WERI-Rb-1 (cell line): ENCODE measurements at regions not wholly inside any gene's neighbourhood (a gene's known extent, or its start where the extent isn't known, plus 50 kb on each side); places are given as distances from the start of the nearest gene placed in this dataset.

Source experiments
- DNase-seq: peaks from one replicate; pipeline ENCODE4 v3.0.0-alpha.2; 2020
- H3K27ac ChIP-seq: fragments of 250-450 bp; sonication (Bioruptor Pico); 2 replicates; pipeline ENCODE4 v1.5.1; 2020; ENCODE audit warnings: mild to moderate bottlenecking, moderate library complexity
- H3K27me3 ChIP-seq: fragments of 250-450 bp; sonication (Bioruptor Pico); 2 replicates; pipeline ENCODE4 v1.5.1; 2021; ENCODE audit warnings: mild to moderate bottlenecking, low read depth, moderate library complexity; ENCODE audit not compliant: insufficient read depth, severe bottlenecking
- H3K36me3 ChIP-seq: fragments of 250-450 bp; sonication (Bioruptor Pico); 2 replicates; pipeline ENCODE4 v1.5.1; 2020; ENCODE audit warnings: mild to moderate bottlenecking, moderate library complexity
- H3K4me3 ChIP-seq: 2 replicates; pipeline ENCODE4 v1.5.1; 2011; ENCODE audit warnings: low read depth, mild to moderate bottlenecking, control low read depth, low read length
- H3K9me3 ChIP-seq: fragments of 250-450 bp; sonication (Bioruptor Pico); 2 replicates; pipeline ENCODE4 v1.5.1; 2021; ENCODE audit warnings: mild to moderate bottlenecking, moderate library complexity; ENCODE audit not compliant: severe bottlenecking
- TF ChIP-seq, protein P1 (sequence below): IDR thresholded peaks from 2 replicates; pipeline ENCODE4 v1.5.1; 2011; ENCODE audit warnings: low read depth, mild to moderate bottlenecking, control low read depth, inconsistent platforms, low read length

DNA sequence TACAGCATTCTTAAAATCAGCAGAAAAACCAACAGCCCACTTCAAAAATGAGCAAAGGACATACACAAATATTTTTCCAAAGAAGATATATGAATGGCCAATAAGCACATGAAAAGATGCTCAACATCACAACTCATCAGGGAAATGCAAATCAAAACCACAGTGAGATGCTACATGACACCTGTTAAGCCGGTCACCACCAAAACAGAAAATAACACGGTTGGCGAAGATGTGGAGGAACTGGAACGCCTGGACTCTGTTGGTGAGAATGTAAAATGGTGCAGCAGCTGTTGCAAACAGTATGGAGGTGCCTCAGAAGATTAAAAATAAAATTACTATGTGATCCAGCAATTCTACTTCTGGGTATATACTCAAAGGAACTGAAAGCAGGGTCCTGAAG, 184.8 kb downstream of the INHBB start:
- Histone ChIP-seq H3K27me3 (no peaks in the 10 kb centered on the region), H3K9me3 (peaks cover 3% of the 10 kb centered on the region), H3K4me3 (no peak overlapping the region), H3K36me3 (no peaks in the 10 kb centered on the region), H3K27ac (no peak overlapping the region)
- TF ChIP-seq, protein P1, sequence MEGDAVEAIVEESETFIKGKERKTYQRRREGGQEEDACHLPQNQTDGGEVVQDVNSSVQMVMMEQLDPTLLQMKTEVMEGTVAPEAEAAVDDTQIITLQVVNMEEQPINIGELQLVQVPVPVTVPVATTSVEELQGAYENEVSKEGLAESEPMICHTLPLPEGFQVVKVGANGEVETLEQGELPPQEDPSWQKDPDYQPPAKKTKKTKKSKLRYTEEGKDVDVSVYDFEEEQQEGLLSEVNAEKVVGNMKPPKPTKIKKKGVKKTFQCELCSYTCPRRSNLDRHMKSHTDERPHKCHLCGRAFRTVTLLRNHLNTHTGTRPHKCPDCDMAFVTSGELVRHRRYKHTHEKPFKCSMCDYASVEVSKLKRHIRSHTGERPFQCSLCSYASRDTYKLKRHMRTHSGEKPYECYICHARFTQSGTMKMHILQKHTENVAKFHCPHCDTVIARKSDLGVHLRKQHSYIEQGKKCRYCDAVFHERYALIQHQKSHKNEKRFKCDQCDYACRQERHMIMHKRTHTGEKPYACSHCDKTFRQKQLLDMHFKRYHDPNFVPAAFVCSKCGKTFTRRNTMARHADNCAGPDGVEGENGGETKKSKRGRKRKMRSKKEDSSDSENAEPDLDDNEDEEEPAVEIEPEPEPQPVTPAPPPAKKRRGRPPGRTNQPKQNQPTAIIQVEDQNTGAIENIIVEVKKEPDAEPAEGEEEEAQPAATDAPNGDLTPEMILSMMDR: no peak
- DNase-seq: no peak

DNA sequence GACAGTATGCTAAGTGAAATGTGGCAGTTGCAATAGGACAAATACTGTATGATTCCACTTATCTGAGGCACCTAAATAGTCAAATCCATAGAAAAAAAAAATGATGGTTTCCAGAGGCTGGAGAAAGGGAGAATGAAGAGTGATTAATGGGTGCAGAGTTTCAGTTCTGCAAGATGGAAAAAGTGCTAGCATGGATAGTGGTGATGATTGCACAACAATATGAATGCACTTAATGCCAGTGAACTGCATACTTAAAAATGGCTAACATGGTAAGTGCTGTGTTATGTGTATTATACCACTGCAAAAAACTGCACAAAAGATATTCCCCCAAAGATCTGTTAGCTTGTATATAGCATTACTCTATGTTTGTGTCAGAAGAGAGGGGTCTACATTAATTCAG, 185.4 kb downstream of the INHBB start:
- Histone ChIP-seq H3K4me3 (no peak overlapping the region), H3K27me3 (no peaks in the 10 kb centered on the region), H3K36me3 (no peaks in the 10 kb centered on the region)

DNA sequence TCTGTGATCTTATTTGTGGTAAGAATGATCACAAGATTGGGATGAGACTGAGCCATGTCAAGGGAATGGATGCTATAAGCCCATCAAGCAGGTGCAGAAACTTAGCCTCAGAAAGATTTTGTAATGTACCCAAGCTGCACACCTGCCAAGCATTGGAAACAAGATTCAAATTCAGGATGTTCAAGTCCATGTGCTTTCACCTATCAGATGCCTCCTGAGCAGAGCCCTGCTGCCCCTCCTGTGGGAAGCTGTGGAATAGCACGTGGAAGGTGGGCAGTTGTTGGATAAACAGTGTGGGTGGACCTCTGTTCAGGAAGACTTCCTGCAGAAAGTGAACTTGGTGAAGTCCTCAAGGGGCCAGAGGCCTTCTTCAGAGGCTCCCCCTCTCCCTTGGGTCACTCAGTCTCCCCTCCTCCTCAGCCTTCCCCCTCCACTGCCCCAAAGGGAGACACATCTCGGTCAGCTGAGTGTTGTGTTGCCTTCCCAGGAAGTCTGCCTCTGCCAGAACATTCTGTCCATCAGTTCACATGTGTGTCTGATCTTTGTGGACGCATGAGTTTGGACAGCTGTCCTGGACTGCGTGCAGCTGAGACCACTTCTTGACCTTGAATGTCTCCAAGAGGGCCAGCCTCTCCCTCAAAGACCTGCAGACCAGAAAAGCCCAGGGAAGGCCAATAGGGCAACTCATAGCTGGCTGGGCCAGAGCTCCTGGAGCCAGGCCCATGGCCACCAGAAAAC, 186.1 kb downstream of the INHBB start:
- peaks cover 3% of the 10 kb centered on the region for H3K9me3 ChIP-seq
- H3K27ac ChIP-seq: no peak overlapping the region
- H3K27me3 ChIP-seq: no peaks in the 10 kb centered on the region
- no peak for DNase-seq
- TF ChIP-seq, protein P1: peak; percentile 31
- H3K36me3 ChIP-seq: no peaks in the 10 kb centered on the region
- no peak overlapping the region for H3K4me3 ChIP-seq

More for the DNA sequence above, 185.4 kb downstream of the INHBB start:
- Histone ChIP-seq H3K9me3 (peaks cover 3% of the 10 kb centered on the region), H3K27ac (no peak overlapping the region)
- no peak for DNase-seq
- TF ChIP-seq, protein P1: no peak

DNA sequence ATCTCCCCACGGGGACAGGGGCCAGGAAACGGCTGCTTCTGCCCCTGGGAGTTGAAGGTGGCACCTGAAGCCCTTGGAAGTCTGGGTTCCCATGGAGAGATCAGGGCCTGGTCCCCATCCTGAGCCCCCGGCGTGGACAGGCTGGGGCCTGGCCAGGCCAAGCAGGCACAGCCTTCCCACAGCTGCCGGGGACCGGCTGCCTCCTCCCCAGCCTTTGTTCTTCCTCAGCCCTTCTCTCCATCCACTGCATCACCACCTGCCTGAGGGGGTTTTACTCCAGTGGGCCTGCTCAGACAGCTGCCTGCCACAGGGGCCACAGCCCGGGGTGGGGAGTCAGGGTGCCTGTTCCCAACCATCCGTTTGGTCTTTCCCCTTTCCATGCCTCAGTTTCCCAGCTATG, 187.7 kb downstream of the INHBB start:
- TF ChIP-seq, protein P1: no peak
- Histone ChIP-seq H3K27ac (no peak overlapping the region), H3K36me3 (no peaks in the 10 kb centered on the region), H3K9me3 (peaks cover 3% of the 10 kb centered on the region), H3K27me3 (no peaks in the 10 kb centered on the region), H3K4me3 (no peak overlapping the region)
- DNase-seq: no peak

DNA sequence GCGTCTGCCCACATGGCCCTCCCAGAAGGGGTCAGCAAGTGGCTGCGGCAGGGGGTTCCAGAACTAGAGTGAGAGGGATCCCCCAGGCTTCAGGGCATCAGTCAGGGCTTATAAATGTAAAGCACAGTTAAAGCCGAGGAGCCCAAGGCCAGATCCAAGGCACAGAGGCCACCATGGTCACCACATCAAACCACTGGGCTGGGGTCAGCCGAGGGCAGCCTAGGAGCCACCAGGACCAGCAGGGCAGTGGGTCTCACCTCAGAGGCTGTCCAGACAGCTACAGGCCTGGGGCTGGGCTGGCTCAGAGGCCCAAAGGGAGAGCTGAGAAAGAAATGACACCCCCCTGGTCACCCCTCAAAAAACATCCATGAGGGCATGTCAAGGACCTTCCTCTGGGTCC, 188.5 kb downstream of the INHBB start:
- peaks cover 3% of the 10 kb centered on the region for H3K9me3 ChIP-seq
- H3K27ac ChIP-seq: no peak overlapping the region
- H3K36me3 ChIP-seq: no peaks in the 10 kb centered on the region
- H3K27me3 ChIP-seq: no peaks in the 10 kb centered on the region
- no peak for DNase-seq
- TF ChIP-seq, protein P1: no peak
- no peak overlapping the region for H3K4me3 ChIP-seq

DNA sequence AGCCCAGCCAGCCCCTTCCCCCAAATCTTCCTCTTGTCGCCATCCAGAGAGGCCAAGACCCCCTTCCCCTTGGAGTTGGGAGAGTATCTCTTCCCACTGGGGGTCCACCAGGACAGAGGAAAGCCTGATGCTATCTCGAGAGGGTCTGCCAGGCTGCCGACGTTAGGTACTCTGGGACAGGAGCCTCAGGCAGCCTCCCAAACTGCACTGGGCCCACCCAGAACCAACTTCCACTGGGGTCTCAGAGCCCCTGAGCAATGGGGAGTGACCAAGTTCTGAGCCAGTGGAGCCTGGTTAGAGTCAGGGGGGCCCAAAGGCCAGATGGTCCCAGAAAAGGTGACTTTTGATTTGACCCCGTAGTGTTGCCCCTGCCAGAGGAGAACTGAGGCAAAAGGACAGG, 189.1 kb downstream of the INHBB start:
- H3K9me3 ChIP-seq: peaks cover 3% of the 10 kb centered on the region
- H3K4me3 ChIP-seq: no peak overlapping the region
- TF ChIP-seq, protein P1: no peak
- no peak overlapping the region for H3K27ac ChIP-seq
- no peaks in the 10 kb centered on the region for H3K27me3 ChIP-seq
- H3K36me3 ChIP-seq: no peaks in the 10 kb centered on the region
- DNase-seq: no peak
